H1 (cell line): ENCODE measurements at regions not wholly inside any gene's neighbourhood (a gene's known extent, or its start where the extent isn't known, plus 50 kb on each side); places are given as distances from the start of the nearest gene placed in this dataset.

Source experiments
- CTCF ChIA-PET: fragments of 300-600 bp; sonication (Branson Sonifier 250); formaldehyde crosslinking; loops from one replicate; lab custom pipeline; 2021; ENCODE audit not compliant: partially characterized antibody; lab: Charles Lee
- POLR2A ChIA-PET: fragments of 300-600 bp; sonication (Branson Sonifier 250); formaldehyde crosslinking; loops from one replicate; lab custom pipeline; 2021; ENCODE audit warnings: inconsistent platforms; ENCODE audit not compliant: partially characterized antibody; lab: Charles Lee
- DNase-seq, 2 experiments: peaks; one replicate each; pipeline versions ENCODE4 v3.0.0 to v3.0.0-alpha.2; 2010 to 2022; ENCODE audit warnings: low spot score in 2 of 2, low read depth in 1 of 2, mixed read lengths in 1 of 2
- FAIRE-seq: peaks from 2 replicates; lab custom pipeline; 2011; peaks lifted over from hg19 to GRCh38; lab: Jason Lieb, UNC
- H2AFZ ChIP-seq: 2 replicates; pipeline ENCODE4 v1.8.1; 2012; ENCODE audit warnings: low read length, inconsistent platforms
- H2AK5ac ChIP-seq: 2 replicates; pipeline ENCODE4 v1.6.1; 2013; ENCODE audit warnings: low read depth, low read length
- H2BK120ac ChIP-seq: replicated peaks from 2 replicates; pipeline ENCODE3; 2013; ENCODE audit warnings: low read depth, low read length, inconsistent platforms
- H2BK12ac ChIP-seq: 2 replicates; pipeline ENCODE4 v1.6.1; 2013; ENCODE audit warnings: low read depth, low read length
- H2BK15ac ChIP-seq: 2 replicates; pipeline ENCODE4 v1.6.1; 2013; ENCODE audit warnings: low read length
- H2BK20ac ChIP-seq: 2 replicates; pipeline ENCODE4 v1.6.1; 2013; ENCODE audit warnings: low read length
- H2BK5ac ChIP-seq: 2 replicates; pipeline ENCODE4 v1.6.1; 2013; ENCODE audit warnings: low read depth, low read length
- H3K14ac ChIP-seq: 2 replicates; pipeline ENCODE4 v1.6.1; 2013; ENCODE audit warnings: inconsistent platforms; ENCODE audit not compliant: insufficient read length
- H3K18ac ChIP-seq: 2 replicates; pipeline ENCODE4 v1.6.1; 2013; ENCODE audit warnings: low read length; ENCODE audit errors: extremely low read depth
- H3K23ac ChIP-seq: 2 replicates; pipeline ENCODE4 v1.6.1; 2013; ENCODE audit warnings: inconsistent platforms; ENCODE audit not compliant: insufficient read length
- H3K23me2 ChIP-seq: 2 replicates; pipeline ENCODE4 v1.6.1; 2013; ENCODE audit warnings: low read depth, low read length
- H3K27ac ChIP-seq: 2 replicates; pipeline ENCODE4 v1.6.1; 2011; ENCODE audit warnings: low read depth, low read length, inconsistent platforms
- H3K27me3 ChIP-seq, 4 experiments: replicated peaks in 1 of 4; 1 replicate in 1 of 4; 2 replicates in 3 of 4; pipeline versions ENCODE4 v1.6.1 to v1.8.1; 2011 to 2013; ENCODE audit warnings: low read length in 3 of 4, mild to moderate bottlenecking in 3 of 4, inconsistent platforms in 2 of 4, mixed read lengths in 2 of 4, moderate library complexity in 1 of 4; ENCODE audit not compliant: control insufficient read depth in 3 of 4, insufficient read depth in 3 of 4; ENCODE audit errors: extremely low read depth in 1 of 4
- H3K36me3 ChIP-seq, 4 experiments: 2 replicates each; pipeline versions ENCODE4 v1.6.1 to v1.8.1; 2011 to 2013; ENCODE audit warnings: mild to moderate bottlenecking in 4 of 4, low read length in 3 of 4, moderate library complexity in 2 of 4, control low read depth in 1 of 4, inconsistent platforms in 1 of 4; ENCODE audit not compliant: insufficient read depth in 4 of 4, control insufficient read depth in 2 of 4
- H3K4ac ChIP-seq: replicated peaks from 2 replicates; pipeline ENCODE3; 2013; ENCODE audit warnings: low read length, low read depth, mixed read lengths, inconsistent platforms; ENCODE audit not compliant: insufficient read length
- H3K4me1 ChIP-seq, 4 experiments: replicated peaks in 1 of 4; 1 replicate in 1 of 4; 2 replicates in 3 of 4; pipeline versions ENCODE4 v1.6.1 to v1.8.1; 2011 to 2013; ENCODE audit warnings: low read length in 3 of 4, inconsistent platforms in 2 of 4, mixed read lengths in 1 of 4; ENCODE audit not compliant: insufficient read depth in 4 of 4, control insufficient read depth in 3 of 4
- H3K4me2 ChIP-seq, 2 experiments: 2 replicates each; pipeline versions ENCODE4 v1.6.1 to v1.8.1; 2011 to 2013; ENCODE audit warnings: low read depth in 2 of 2, low read length in 2 of 2, control low read depth in 1 of 2, inconsistent platforms in 1 of 2, mild to moderate bottlenecking in 1 of 2; ENCODE audit not compliant: insufficient read depth in 1 of 2
- H3K4me3 ChIP-seq, 4 experiments: fragments of 200-600, 300-600 bp in 1 of 4; sonication (generic), shearing (Covaris generic), sonication (Bioruptor Twin) in 1 of 4; 2 replicates each; pipeline versions ENCODE4 v1.5.1 to v1.8.1; 2011 to 2016; ENCODE audit warnings: low read length in 4 of 4, low read depth in 3 of 4, control low read depth in 2 of 4, inconsistent platforms in 2 of 4, mild to moderate bottlenecking in 2 of 4, mixed read lengths in 1 of 4, moderate library complexity in 1 of 4; ENCODE audit not compliant: insufficient read depth in 2 of 4; ENCODE audit errors: extremely low read depth in 1 of 4
- H3K56ac ChIP-seq: replicated peaks from 2 replicates; pipeline ENCODE3; 2013; ENCODE audit warnings: low read depth, mild to moderate bottlenecking, mixed read lengths, low read length, inconsistent platforms; ENCODE audit not compliant: insufficient read length
- H3K79me1 ChIP-seq: 2 replicates; pipeline ENCODE4 v1.6.1; 2013; ENCODE audit warnings: low read depth, low read length, control low read depth
- H3K79me2 ChIP-seq, 2 experiments: 2 replicates each; pipeline versions ENCODE4 v1.6.1 to v1.8.1; 2012 to 2013; ENCODE audit warnings: low read length in 2 of 2, mild to moderate bottlenecking in 2 of 2, inconsistent platforms in 1 of 2; ENCODE audit not compliant: insufficient read depth in 2 of 2, control insufficient read depth in 1 of 2
- H3K9ac ChIP-seq, 4 experiments: replicated peaks in 1 of 4; 1 replicate in 1 of 4; 2 replicates in 3 of 4; pipeline versions ENCODE4 v1.6.1 to v1.8.1; 2011 to 2013; ENCODE audit warnings: low read depth in 3 of 4, low read length in 3 of 4, control low read depth in 2 of 4, mild to moderate bottlenecking in 2 of 4, moderate library complexity in 2 of 4, inconsistent platforms in 1 of 4; ENCODE audit errors: extremely low read depth in 1 of 4
- H3K9me3 ChIP-seq, 2 experiments: 2 replicates each; pipeline versions ENCODE4 v1.6.1 to v1.8.1; 2012 to 2013; ENCODE audit warnings: mild to moderate bottlenecking in 2 of 2, moderate library complexity in 2 of 2, control low read depth in 1 of 2, inconsistent platforms in 1 of 2, low read depth in 1 of 2, low read length in 1 of 2, mixed read lengths in 1 of 2; ENCODE audit not compliant: insufficient read depth in 2 of 2
- H4K20me1 ChIP-seq, 2 experiments: replicated peaks in 1 of 2; 2 replicates each; pipeline versions ENCODE3 to v1.8.1; 2011 to 2013; ENCODE audit warnings: inconsistent platforms in 2 of 2, low read length in 2 of 2, mild to moderate bottlenecking in 1 of 2; ENCODE audit not compliant: insufficient read depth in 2 of 2, control insufficient read depth in 1 of 2
- H4K5ac ChIP-seq: 2 replicates; pipeline ENCODE4 v1.6.1; 2013; ENCODE audit warnings: low read length, low read depth, mixed read lengths, inconsistent platforms; ENCODE audit not compliant: insufficient read length
- H4K8ac ChIP-seq: 2 replicates; pipeline ENCODE4 v1.8.0; 2013; ENCODE audit warnings: mild to moderate bottlenecking, moderate library complexity, low read length, inconsistent platforms; ENCODE audit not compliant: insufficient read depth; ENCODE audit errors: extremely low read depth
- H4K91ac ChIP-seq: replicated peaks from 2 replicates; pipeline ENCODE3; 2013; ENCODE audit warnings: low read length, mixed read lengths, inconsistent platforms; ENCODE audit not compliant: insufficient read length
- BCL11A ChIP-seq, 2 experiments: IDR thresholded peaks; one replicate each; pipeline ENCODE4 v1.6.1; 2011; ENCODE audit warnings: low read depth in 2 of 2, low read length in 2 of 2, mild to moderate bottlenecking in 2 of 2
- CBX8 ChIP-seq: fragments of 300-800, 300-1000 bp; sonication (generic); IDR thresholded peaks from 2 replicates; pipeline ENCODE4 v1.7.1; 2016; ENCODE audit warnings: low read depth, low read length, borderline replicate concordance
- CHD1 ChIP-seq: IDR thresholded peaks from 2 replicates; pipeline ENCODE4 v1.6.1; 2012; ENCODE audit warnings: low read depth, low read length, improper control_type of control experiment
- EZH2 ChIP-seq: fragments of 200-600 bp; sonication (generic); IDR thresholded peaks from 2 replicates; pipeline ENCODE4 v1.7.1; 2012; ENCODE audit warnings: low read depth, mild to moderate bottlenecking, moderate library complexity, low read length, inconsistent platforms; ENCODE audit not compliant: severe bottlenecking
- JUND ChIP-seq: IDR thresholded peaks from 2 replicates; pipeline ENCODE4 v1.6.1; 2011; ENCODE audit warnings: mild to moderate bottlenecking, improper control_type of control experiment, low read length
- MAFK ChIP-seq: IDR thresholded peaks from 2 replicates; pipeline ENCODE4 v1.6.1; 2012; ENCODE audit warnings: low read depth, mild to moderate bottlenecking, improper control_type of control experiment, low read length
- NANOG ChIP-seq: IDR thresholded peaks from 2 replicates; pipeline ENCODE4 v1.6.1; 2011; ENCODE audit warnings: low read length, low read depth, mild to moderate bottlenecking, inconsistent platforms; ENCODE audit not compliant: insufficient read depth, poor library complexity, severe bottlenecking
- PHF8 ChIP-seq: fragments of 200-600 bp; sonication (generic); conservative IDR thresholded peaks from 2 replicates; pipeline ENCODE4 v1.7.1; 2012; ENCODE audit warnings: low read depth, mild to moderate bottlenecking, inconsistent platforms, low read length, moderate library complexity
- SIN3A ChIP-seq, 2 experiments: IDR thresholded peaks in 1 of 2; conservative IDR thresholded peaks in 1 of 2; 2 replicates each; pipeline ENCODE4 v1.6.1; 2011 to 2012; ENCODE audit warnings: low read length in 2 of 2, improper control_type of control experiment in 1 of 2, low read depth in 1 of 2, mild to moderate bottlenecking in 1 of 2
- SIX5 ChIP-seq: IDR thresholded peaks from 2 replicates; pipeline ENCODE4 v1.6.1; 2011; ENCODE audit warnings: mild to moderate bottlenecking, low read depth, low read length
- TAF1 ChIP-seq: IDR thresholded peaks from 2 replicates; pipeline ENCODE4 v1.6.1; 2011; ENCODE audit warnings: mild to moderate bottlenecking, low read depth, low read length
- TCF12 ChIP-seq: IDR thresholded peaks from 2 replicates; pipeline ENCODE4 v1.6.1; 2011; ENCODE audit warnings: low read depth, mild to moderate bottlenecking, low read length
- YY1 ChIP-seq: IDR thresholded peaks from 2 replicates; pipeline ENCODE4 v1.6.1; 2011; ENCODE audit warnings: low read depth, mild to moderate bottlenecking, low read length
- WGBS, 2 experiments: shearing (Covaris generic) in 1 of 2; methylation state at CpG; one replicate each; pipeline versions ENCODE4 v1.1.6 to v1.1.7; 2013 to 2015; ENCODE audit warnings: low lambda C conversion rate in 2 of 2, mixed read lengths in 2 of 2, inconsistent platforms in 1 of 2, low coverage in 1 of 2, missing lambda C conversion rate in 1 of 2; ENCODE audit not compliant: insufficient replicate concordance in 2 of 2, insufficient coverage in 1 of 2, insufficient read length in 1 of 2; ENCODE audit errors: extremely low coverage in 1 of 2, missing lambda C conversion rate in 1 of 2; 5-methylcytosine and 5-hydroxymethylcytosine counted together

DNA sequence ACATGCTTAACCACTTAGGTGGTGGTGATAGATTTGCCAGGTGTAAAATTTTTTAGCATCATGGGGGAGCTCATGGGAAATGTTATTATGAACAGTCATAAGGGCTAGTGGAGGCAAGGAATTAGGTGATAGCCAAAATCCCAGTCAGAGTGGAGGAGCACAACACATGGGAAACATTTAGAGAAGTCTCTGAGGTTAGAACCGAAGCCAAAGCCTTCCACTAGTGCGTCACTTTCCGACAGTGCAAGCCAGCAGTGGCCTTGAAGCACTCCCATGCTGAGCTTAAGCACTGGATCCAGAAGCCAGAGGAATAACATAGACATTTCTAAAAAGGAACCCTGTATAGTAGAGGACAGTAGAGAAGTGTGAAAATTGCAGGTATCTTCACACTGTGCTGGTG is 101.5 kb upstream of the SNX2 start:
- Histone ChIP-seq H2BK15ac (no peak overlapping the region), H3K79me2 (no peaks in the 10 kb centered on the region), H3K9ac (no peak overlapping the region), H3K4me3 (no peak overlapping the region), H2AFZ (no peak overlapping the region), H4K8ac (no peak overlapping the region), H3K4me1 (no peaks in the 10 kb centered on the region), H2BK12ac (no peak overlapping the region), H3K36me3 (no peaks in the 10 kb centered on the region), H4K91ac (no peak overlapping the region), H2BK120ac (no peak overlapping the region), H3K4ac (no peak overlapping the region), H3K27ac (no peak overlapping the region), H3K9me3 (no peaks in the 10 kb centered on the region), H3K56ac (no peak overlapping the region), H3K23me2 (no peaks in the 10 kb centered on the region), H3K4me2 (no peak overlapping the region), H4K20me1 (no peaks in the 10 kb centered on the region), H3K14ac (no peak overlapping the region), H3K23ac (no peak overlapping the region), H4K5ac (no peak overlapping the region), H3K27me3 (no peaks in the 10 kb centered on the region), H2BK20ac (no peak overlapping the region), H3K18ac (no peak overlapping the region), H3K79me1 (no peaks in the 10 kb centered on the region), H2AK5ac (no peak overlapping the region), H2BK5ac (no peak overlapping the region)
- DNase-seq: no peak
- POLR2A ChIA-PET: no interaction called here
- no peak for TF ChIP-seq PHF8
- no peak for TF ChIP-seq BCL11A (IDR thresholded peaks at IDR 0.05; ENCODE audit: low read depth in 2 of 2, low read length in 2 of 2)
- TF ChIP-seq JUND: no peak
- TF ChIP-seq YY1: no peak
- no peak for TF ChIP-seq TCF12
- no peak for TF ChIP-seq TAF1
- TF ChIP-seq CBX8: no peak
- TF ChIP-seq CHD1: no peak
- TF ChIP-seq SIN3A (conservative IDR thresholded peaks at IDR 0.05 in 1 of 2, IDR thresholded peaks at IDR 0.05 in 1 of 2; ENCODE audit: low read depth in 1 of 2, low read length in 2 of 2): no peak
- no peak for TF ChIP-seq MAFK
- no peak for TF ChIP-seq NANOG
- TF ChIP-seq SIX5: no peak
- no peak for TF ChIP-seq EZH2
- FAIRE-seq: no peak
- 98% methylated on average over 3 of the region's 3 CpGs; no CpG with 5 or more reads in 1 of the 2 experiments for WGBS, 2 experiments
- CTCF ChIA-PET: interaction anchor here (1.6 kb wide), 1 partner anchor 31 kb away, joined by 3 read pairs; no protein-coding TSS in a partner anchor
